HL-60 (cell line): ENCODE measurements at regions not wholly inside any gene's neighbourhood (a gene's known extent, or its start where the extent isn't known, plus 50 kb on each side); places are given as distances from the start of the nearest gene placed in this dataset.

ENCODE experiments used
- DNase-seq, 2 experiments: peaks; one replicate each; pipeline ENCODE4 v3.0.0-alpha.2; 2010 to 2020; ENCODE audit warnings: low read depth in 1 of 2, low spot score in 1 of 2
- H3K27ac ChIP-seq: fragments of 250-450 bp; sonication (Bioruptor Pico); replicated peaks from 2 replicates; pipeline ENCODE4 v1.5.1; 2020; ENCODE audit warnings: mild to moderate bottlenecking, moderate library complexity
- H3K27me3 ChIP-seq: fragments of 250-450 bp; sonication (Bioruptor Pico); 2 replicates; pipeline ENCODE4 v1.5.1; 2021; ENCODE audit warnings: mild to moderate bottlenecking, moderate library complexity; ENCODE audit not compliant: insufficient read depth, poor library complexity, severe bottlenecking
- H3K4me3 ChIP-seq: replicated peaks from 2 replicates; pipeline ENCODE4 v1.5.1; 2011; ENCODE audit warnings: mild to moderate bottlenecking, control low read depth, low read length; ENCODE audit not compliant: insufficient read depth
- CTCF ChIP-seq: IDR thresholded peaks from one replicate; pipeline ENCODE4 v1.5.1; 2011; ENCODE audit warnings: low read length, control low read depth, inconsistent platforms; ENCODE audit not compliant: insufficient read depth
- GABPA ChIP-seq: IDR thresholded peaks from 2 replicates; pipeline ENCODE4 v1.6.1; 2012; ENCODE audit warnings: low read depth
- POLR2AphosphoS5 ChIP-seq: IDR thresholded peaks from 2 replicates; pipeline ENCODE4 v1.6.1; 2012; ENCODE audit warnings: low read depth
- REST ChIP-seq: IDR thresholded peaks from 2 replicates; pipeline ENCODE4 v1.6.1; 2012; ENCODE audit warnings: low read depth; ENCODE audit not compliant: insufficient replicate concordance
- SPI1 ChIP-seq: IDR thresholded peaks from 2 replicates; pipeline ENCODE4 v1.6.1; 2012; ENCODE audit warnings: low read depth, mild to moderate bottlenecking, borderline replicate concordance

- DNase-seq = no peak
- Histone ChIP-seq H3K27ac (no peak overlapping the region), H3K27me3 (no peaks in the 10 kb centered on the region), H3K4me3 (no peak overlapping the region)
- TF ChIP-seq REST (no peak), POLR2AphosphoS5 (no peak), GABPA (no peak)
Measured at GRCh38 chr14:65867333-65867732, 454.8 kb downstream of the FUT8 start.

- no peak overlapping the region for H3K4me3 ChIP-seq
- no peaks in the 10 kb centered on the region for H3K27me3 ChIP-seq
- no peak for TF ChIP-seq SPI1
- TF ChIP-seq GABPA = no peak
- TF ChIP-seq CTCF = no peak
- no peak for TF ChIP-seq POLR2AphosphoS5
- no peak for TF ChIP-seq REST
- H3K27ac ChIP-seq = no peak overlapping the region
- no peak for DNase-seq
Measured at GRCh38 chr14:65872536-65872935, 460.0 kb downstream of the FUT8 start.

GRCh38 chr14:65877166-65877565, 464.6 kb downstream of the FUT8 start:
- no peaks in the 10 kb centered on the region for H3K27me3 ChIP-seq
- no peak overlapping the region for H3K4me3 ChIP-seq
- no peak for DNase-seq
- no peak overlapping the region for H3K27ac ChIP-seq
- TF ChIP-seq CTCF = no peak
- TF ChIP-seq REST = no peak
- TF ChIP-seq POLR2AphosphoS5 = no peak

GRCh38 chr14:65877624-65878023, 465.1 kb downstream of the FUT8 start:
- TF ChIP-seq GABPA = no peak
- H3K27ac ChIP-seq = no peak overlapping the region
- DNase-seq = no peak
- H3K27me3 ChIP-seq = no peaks in the 10 kb centered on the region
- H3K4me3 ChIP-seq = no peak overlapping the region
